Brain microvascular endothelial cell (primary cell): ENCODE measurements at regions not wholly inside any gene's neighbourhood (a gene's known extent, or its start where the extent isn't known, plus 50 kb on each side); places are given as distances from the start of the nearest gene placed in this dataset.

Experiments
- DNase-seq: peaks from one replicate; pipeline ENCODE4 v3.0.0-alpha.2; 2020
- H3K27ac ChIP-seq: fragments of 250-450 bp; sonication (Bioruptor Pico); 2 replicates; pipeline ENCODE4 v1.5.1; 2020; ENCODE audit warnings: mild to moderate bottlenecking, moderate library complexity
- H3K27me3 ChIP-seq: fragments of 250-450 bp; sonication (Bioruptor Pico); replicated peaks from 2 replicates; pipeline ENCODE4 v1.5.1; 2020; ENCODE audit warnings: mild to moderate bottlenecking
- H3K36me3 ChIP-seq: fragments of 250-450 bp; sonication (Bioruptor Pico); replicated peaks from 2 replicates; pipeline ENCODE4 v1.5.1; 2020; ENCODE audit warnings: mild to moderate bottlenecking
- H3K4me3 ChIP-seq: 2 replicates; pipeline ENCODE4 v1.5.1; 2011; ENCODE audit warnings: low read depth, mild to moderate bottlenecking, control low read depth, low read length, moderate library complexity
- in situ Hi-C: cut with HindIII; loops from 2 replicates; pipeline ENCODE4 v1.10.0; 2017; ENCODE audit warnings: low sequenced_read_pairs, low pct_ligation_motif_present
- TF ChIP-seq, protein P1 (sequence below): IDR thresholded peaks from 2 replicates; pipeline ENCODE4 v1.5.1; 2011; ENCODE audit warnings: low read depth, mild to moderate bottlenecking, moderate library complexity, low read length, control low read depth, inconsistent platforms; ENCODE audit errors: missing control alignments

GRCh38 chr18:77573571-77573970 is 323.9 kb downstream of the GALR1 start:
- H3K27ac ChIP-seq = no peak overlapping the region
- H3K4me3 ChIP-seq = no peak overlapping the region
- DNase-seq = no peak
- H3K27me3 ChIP-seq = no peaks in the 10 kb centered on the region
- TF ChIP-seq, protein P1, sequence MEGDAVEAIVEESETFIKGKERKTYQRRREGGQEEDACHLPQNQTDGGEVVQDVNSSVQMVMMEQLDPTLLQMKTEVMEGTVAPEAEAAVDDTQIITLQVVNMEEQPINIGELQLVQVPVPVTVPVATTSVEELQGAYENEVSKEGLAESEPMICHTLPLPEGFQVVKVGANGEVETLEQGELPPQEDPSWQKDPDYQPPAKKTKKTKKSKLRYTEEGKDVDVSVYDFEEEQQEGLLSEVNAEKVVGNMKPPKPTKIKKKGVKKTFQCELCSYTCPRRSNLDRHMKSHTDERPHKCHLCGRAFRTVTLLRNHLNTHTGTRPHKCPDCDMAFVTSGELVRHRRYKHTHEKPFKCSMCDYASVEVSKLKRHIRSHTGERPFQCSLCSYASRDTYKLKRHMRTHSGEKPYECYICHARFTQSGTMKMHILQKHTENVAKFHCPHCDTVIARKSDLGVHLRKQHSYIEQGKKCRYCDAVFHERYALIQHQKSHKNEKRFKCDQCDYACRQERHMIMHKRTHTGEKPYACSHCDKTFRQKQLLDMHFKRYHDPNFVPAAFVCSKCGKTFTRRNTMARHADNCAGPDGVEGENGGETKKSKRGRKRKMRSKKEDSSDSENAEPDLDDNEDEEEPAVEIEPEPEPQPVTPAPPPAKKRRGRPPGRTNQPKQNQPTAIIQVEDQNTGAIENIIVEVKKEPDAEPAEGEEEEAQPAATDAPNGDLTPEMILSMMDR = no peak
- in situ Hi-C loops = no loop called here
- no peaks in the 10 kb centered on the region for H3K36me3 ChIP-seq

DNA sequence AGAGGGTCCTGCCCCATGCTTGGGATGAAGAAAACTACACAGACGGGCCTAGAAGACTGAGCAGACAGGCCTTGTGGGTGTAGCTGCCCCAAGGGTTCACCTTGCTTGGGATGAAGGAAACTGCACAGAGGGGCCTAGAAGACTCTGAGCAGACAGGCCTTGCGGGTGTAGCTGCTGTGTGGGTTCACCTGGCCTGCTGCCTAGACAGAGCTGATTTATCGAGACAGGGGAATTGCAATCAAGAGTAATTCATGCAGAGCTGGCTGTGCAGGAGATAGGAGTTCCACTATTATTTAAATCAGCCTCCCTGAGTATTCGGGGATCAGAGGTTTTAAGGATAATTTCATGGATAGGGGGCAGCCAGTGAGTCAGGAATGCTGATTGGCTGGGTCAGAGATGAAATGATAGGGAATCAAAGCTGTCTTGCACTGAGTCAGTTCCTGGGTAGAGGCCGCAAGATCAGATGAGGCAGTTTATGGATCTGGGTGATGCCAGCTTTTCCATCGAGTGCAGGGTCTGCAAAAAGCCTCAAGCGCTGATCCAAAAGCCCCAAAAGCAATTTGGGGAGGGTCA is 341.4 kb downstream of the GALR1 start:
- DNase-seq = no peak
- H3K4me3 ChIP-seq = no peak overlapping the region

GRCh38 chr18:77597726-77598125 is 348.1 kb downstream of the GALR1 start:
- Histone ChIP-seq H3K4me3 (no peak overlapping the region), H3K36me3 (no peaks in the 10 kb centered on the region), H3K27me3 (no peaks in the 10 kb centered on the region), H3K27ac (no peak overlapping the region)
- DNase-seq = no peak
- TF ChIP-seq, protein P1 = no peak
- in situ Hi-C loops = no loop called here

More for the DNA sequence above, 341.4 kb downstream of the GALR1 start:
- Histone ChIP-seq H3K36me3 (no peaks in the 10 kb centered on the region), H3K27ac (no peak overlapping the region), H3K27me3 (no peaks in the 10 kb centered on the region)
- TF ChIP-seq, protein P1 = no peak
- in situ Hi-C loops = no loop called here

DNA sequence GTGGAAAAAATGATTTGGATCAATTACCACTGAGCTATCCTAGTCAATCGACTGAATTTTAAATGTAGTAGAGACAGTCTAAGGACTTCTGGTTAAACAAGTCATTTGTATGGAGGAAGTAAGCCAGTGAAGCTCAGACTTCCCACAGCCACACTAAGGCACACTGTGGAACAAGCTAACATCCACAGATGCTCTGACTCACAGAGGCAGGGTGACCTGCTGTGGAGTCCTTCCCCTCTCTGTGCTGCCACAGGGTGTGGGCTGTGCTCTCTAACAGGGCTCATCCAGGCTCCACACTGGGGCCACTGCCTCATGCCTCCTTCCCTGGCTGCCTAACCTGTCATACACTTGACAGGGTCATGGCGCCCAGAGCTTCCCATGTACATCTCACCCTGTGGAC is 351.0 kb downstream of the GALR1 start:
- H3K36me3 ChIP-seq = no peaks in the 10 kb centered on the region
- in situ Hi-C loops = no loop called here

GRCh38 chr18:77601567-77601966 is 351.9 kb downstream of the GALR1 start:
- H3K27me3 ChIP-seq = no peaks in the 10 kb centered on the region
- in situ Hi-C loops = no loop called here
- no peak overlapping the region for H3K27ac ChIP-seq
- H3K36me3 ChIP-seq = no peaks in the 10 kb centered on the region
- no peak overlapping the region for H3K4me3 ChIP-seq
- TF ChIP-seq, protein P1 = no peak
- no peak for DNase-seq

More for the DNA sequence above, 351.0 kb downstream of the GALR1 start:
- TF ChIP-seq, protein P1 = no peak
- no peak for DNase-seq
- no peak overlapping the region for H3K27ac ChIP-seq
- no peak overlapping the region for H3K4me3 ChIP-seq
- H3K27me3 ChIP-seq = no peaks in the 10 kb centered on the region

GRCh38 chr18:77607087-77607486 is 357.4 kb downstream of the GALR1 start:
- in situ Hi-C loops = no loop called here
- TF ChIP-seq, protein P1 = no peak
- H3K36me3 ChIP-seq = no peaks in the 10 kb centered on the region
- no peak overlapping the region for H3K27ac ChIP-seq
- no peak for DNase-seq
- H3K27me3 ChIP-seq = no peaks in the 10 kb centered on the region
- no peak overlapping the region for H3K4me3 ChIP-seq
